ENCODE measurements at regions not wholly inside any gene's neighbourhood (a gene's known extent, or its start where the extent isn't known, plus 50 kb on each side); places are given as distances from the start of the nearest gene placed in this dataset.

GRCh38 chr18:73948084-73948483 is 199.6 kb downstream of the FBXO15 start:
- H3K9ac ChIP-seq (ENCODE audit: low read depth, low read length, poor library complexity, severe bottlenecking): no peak overlapping the region
- peaks cover 8% of the 10 kb centered on the region for H3K4me1 ChIP-seq (ENCODE audit: insufficient read depth, low read length, poor library complexity, severe bottlenecking)
- no peak for TF ChIP-seq CTCF (conservative IDR thresholded peaks at IDR 0.05; ENCODE audit: low read length)
- no peak for TF ChIP-seq EZH2phosphoT487 (IDR thresholded peaks at IDR 0.05; ENCODE audit: borderline replicate concordance)
- no peaks in the 10 kb centered on the region for H3K9me3 ChIP-seq (ENCODE audit: insufficient read depth, low read depth, low read length)
- peaks cover 5% of the 10 kb centered on the region for H3K27me3 ChIP-seq (ENCODE audit: insufficient read depth, low read length, poor library complexity, severe bottlenecking)
- no peak overlapping the region for H3K4me3 ChIP-seq (ENCODE audit: low read length, poor library complexity, severe bottlenecking)
- H3K4me2 ChIP-seq (ENCODE audit: low read depth, low read length, poor library complexity, severe bottlenecking): no peak overlapping the region
- no peaks in the 10 kb centered on the region for H4K20me1 ChIP-seq (ENCODE audit: insufficient read depth, low read length, poor library complexity, severe bottlenecking)
- H3K36me3 ChIP-seq (ENCODE audit: insufficient read depth, low read length): no peaks in the 10 kb centered on the region
- no peaks in the 10 kb centered on the region for H3K9me2 ChIP-seq (replicated peaks; ENCODE audit: low read depth, low read length)
- H3F3A ChIP-seq (ENCODE audit: low read depth): no peaks in the 10 kb centered on the region
- no peak overlapping the region for H2AFZ ChIP-seq (ENCODE audit: low read length)
- no peaks in the 10 kb centered on the region for H3K79me2 ChIP-seq (ENCODE audit: insufficient read depth, low read length)

- Histone ChIP-seq H3K79me2 (ENCODE audit: insufficient read depth, low read length) (no peaks in the 10 kb centered on the region), H3K4me1 (ENCODE audit: insufficient read depth, low read length, poor library complexity, severe bottlenecking) (peaks cover 3% of the 10 kb centered on the region), H3K36me3 (ENCODE audit: insufficient read depth, low read length) (no peaks in the 10 kb centered on the region), H3K27me3 (ENCODE audit: insufficient read depth, low read length, poor library complexity, severe bottlenecking) (peaks cover 5% of the 10 kb centered on the region), H3K4me2 (ENCODE audit: low read depth, low read length, poor library complexity, severe bottlenecking) (no peak overlapping the region), H3K9me3 (ENCODE audit: insufficient read depth, low read depth, low read length) (no peaks in the 10 kb centered on the region), H3K4me3 (ENCODE audit: low read length, poor library complexity, severe bottlenecking) (no peak overlapping the region), H4K20me1 (ENCODE audit: insufficient read depth, low read length, poor library complexity, severe bottlenecking) (no peaks in the 10 kb centered on the region), H3K9me2 (replicated peaks; ENCODE audit: low read depth, low read length) (no peaks in the 10 kb centered on the region), H2AFZ (ENCODE audit: low read length) (no peak overlapping the region), H3K9ac (ENCODE audit: low read depth, low read length, poor library complexity, severe bottlenecking) (no peak overlapping the region), H3F3A (ENCODE audit: low read depth) (no peaks in the 10 kb centered on the region)
- TF ChIP-seq CTCF (conservative IDR thresholded peaks at IDR 0.05; ENCODE audit: low read length) (no peak), EZH2phosphoT487 (IDR thresholded peaks at IDR 0.05; ENCODE audit: borderline replicate concordance) (no peak)
Observed at GRCh38 chr18:73947180-73947921, 200.3 kb downstream of the FBXO15 start.

GRCh38 chr18:73945130-73945792 is 202.4 kb downstream of the FBXO15 start:
- no peaks in the 10 kb centered on the region for H3K4me1 ChIP-seq (ENCODE audit: insufficient read depth, low read length, poor library complexity, severe bottlenecking)
- H3K4me2 ChIP-seq (ENCODE audit: low read depth, low read length, poor library complexity, severe bottlenecking): no peak overlapping the region
- H2AFZ ChIP-seq (ENCODE audit: low read length): no peak overlapping the region
- H3K36me3 ChIP-seq (ENCODE audit: insufficient read depth, low read length): no peaks in the 10 kb centered on the region
- no peaks in the 10 kb centered on the region for H4K20me1 ChIP-seq (ENCODE audit: insufficient read depth, low read length, poor library complexity, severe bottlenecking)
- H3K9ac ChIP-seq (ENCODE audit: low read depth, low read length, poor library complexity, severe bottlenecking): no peak overlapping the region
- no peaks in the 10 kb centered on the region for H3F3A ChIP-seq (ENCODE audit: low read depth)
- TF ChIP-seq EZH2phosphoT487 (IDR thresholded peaks at IDR 0.05; ENCODE audit: borderline replicate concordance) (no peak), CTCF (conservative IDR thresholded peaks at IDR 0.05; ENCODE audit: low read length) (no peak)
- H3K9me2 ChIP-seq (replicated peaks; ENCODE audit: low read depth, low read length): no peaks in the 10 kb centered on the region
- H3K27me3 ChIP-seq (ENCODE audit: insufficient read depth, low read length, poor library complexity, severe bottlenecking): no peaks in the 10 kb centered on the region
- no peaks in the 10 kb centered on the region for H3K9me3 ChIP-seq (ENCODE audit: insufficient read depth, low read depth, low read length)
- H3K79me2 ChIP-seq (ENCODE audit: insufficient read depth, low read length): no peaks in the 10 kb centered on the region
- no peak overlapping the region for H3K4me3 ChIP-seq (ENCODE audit: low read length, poor library complexity, severe bottlenecking)

Data from Loucy (cell line).